HL-60 (cell line): ENCODE measurements at regions not wholly inside any gene's neighbourhood (a gene's known extent, or its start where the extent isn't known, plus 50 kb on each side); places are given as distances from the start of the nearest gene placed in this dataset.

ENCODE experiments used
- GABPA ChIP-seq: IDR thresholded peaks from 2 replicates; pipeline ENCODE4 v1.6.1; 2012; ENCODE audit warnings: low read depth
- POLR2AphosphoS5 ChIP-seq: IDR thresholded peaks from 2 replicates; pipeline ENCODE4 v1.6.1; 2012; ENCODE audit warnings: low read depth
- REST ChIP-seq: IDR thresholded peaks from 2 replicates; pipeline ENCODE4 v1.6.1; 2012; ENCODE audit warnings: low read depth; ENCODE audit not compliant: insufficient replicate concordance
- TF ChIP-seq, protein P1 (sequence below): IDR thresholded peaks from one replicate; pipeline ENCODE4 v1.5.1; 2011; ENCODE audit warnings: low read length, control low read depth, inconsistent platforms; ENCODE audit not compliant: insufficient read depth

GRCh38 chr10:108427146-108427545, 1262.6 kb upstream of the SORCS1 start:
- TF ChIP-seq, protein P1, sequence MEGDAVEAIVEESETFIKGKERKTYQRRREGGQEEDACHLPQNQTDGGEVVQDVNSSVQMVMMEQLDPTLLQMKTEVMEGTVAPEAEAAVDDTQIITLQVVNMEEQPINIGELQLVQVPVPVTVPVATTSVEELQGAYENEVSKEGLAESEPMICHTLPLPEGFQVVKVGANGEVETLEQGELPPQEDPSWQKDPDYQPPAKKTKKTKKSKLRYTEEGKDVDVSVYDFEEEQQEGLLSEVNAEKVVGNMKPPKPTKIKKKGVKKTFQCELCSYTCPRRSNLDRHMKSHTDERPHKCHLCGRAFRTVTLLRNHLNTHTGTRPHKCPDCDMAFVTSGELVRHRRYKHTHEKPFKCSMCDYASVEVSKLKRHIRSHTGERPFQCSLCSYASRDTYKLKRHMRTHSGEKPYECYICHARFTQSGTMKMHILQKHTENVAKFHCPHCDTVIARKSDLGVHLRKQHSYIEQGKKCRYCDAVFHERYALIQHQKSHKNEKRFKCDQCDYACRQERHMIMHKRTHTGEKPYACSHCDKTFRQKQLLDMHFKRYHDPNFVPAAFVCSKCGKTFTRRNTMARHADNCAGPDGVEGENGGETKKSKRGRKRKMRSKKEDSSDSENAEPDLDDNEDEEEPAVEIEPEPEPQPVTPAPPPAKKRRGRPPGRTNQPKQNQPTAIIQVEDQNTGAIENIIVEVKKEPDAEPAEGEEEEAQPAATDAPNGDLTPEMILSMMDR: no peak
- no peak for TF ChIP-seq POLR2AphosphoS5
- no peak for TF ChIP-seq REST
- no peak for TF ChIP-seq GABPA
